Motor neuron (in vitro differentiated cells): ENCODE measurements at regions not wholly inside any gene's neighbourhood (a gene's known extent, or its start where the extent isn't known, plus 50 kb on each side); places are given as distances from the start of the nearest gene placed in this dataset.

Source experiments
- ATAC-seq, 8 experiments: fragments of 200-7000 bp; cut with Tn5 transposase; replicated peaks in 6 of 8; 2 replicates each; pipeline ENCODE4 v1.8.0; 2021; ENCODE audit warnings: mild to moderate bottlenecking in 8 of 8, moderate library complexity in 8 of 8
- H3K27ac ChIP-seq, 2 donors: fragments of 250-450 bp; sonication (Bioruptor Pico); 2 replicates each; pipeline ENCODE4 v1.9.0; 2021; ENCODE audit warnings: antibody characterized with exemption in 2 of 2, mild to moderate bottlenecking in 2 of 2, moderate library complexity in 1 of 2
- H3K4me1 ChIP-seq, 2 donors: fragments of 250-450 bp; sonication (Bioruptor Pico); replicated peaks in 1 of 2; 2 replicates each; pipeline ENCODE4 v1.6.1; 2021; ENCODE audit warnings: antibody characterized with exemption in 2 of 2, mild to moderate bottlenecking in 2 of 2, moderate library complexity in 1 of 2
- H3K4me3 ChIP-seq, 5 donors: fragments of 250-450 bp; sonication (Bioruptor Pico); 2 replicates each; pipeline ENCODE4 v1.9.0; 2021; ENCODE audit warnings: antibody characterized with exemption in 5 of 5, mild to moderate bottlenecking in 5 of 5, moderate library complexity in 4 of 5
- WGBS, 10 experiments: fragments of 450-650 bp; shearing (Covaris generic); methylation state at CpG; one replicate each; pipeline ENCODE4 v1.0.0; 2022; 5-methylcytosine and 5-hydroxymethylcytosine counted together
- in situ Hi-C, 9 experiments: fragments of 400-800 bp; cut with MboI; loops; one replicate each; pipeline ENCODE4 v1.15.0; 2021; ENCODE audit warnings: low sequenced_read_pairs in 9 of 9, low pct_unique_long_range_greater_than_20kb in 2 of 9; ENCODE audit not compliant: unreplicated experiment in 9 of 9

DNA sequence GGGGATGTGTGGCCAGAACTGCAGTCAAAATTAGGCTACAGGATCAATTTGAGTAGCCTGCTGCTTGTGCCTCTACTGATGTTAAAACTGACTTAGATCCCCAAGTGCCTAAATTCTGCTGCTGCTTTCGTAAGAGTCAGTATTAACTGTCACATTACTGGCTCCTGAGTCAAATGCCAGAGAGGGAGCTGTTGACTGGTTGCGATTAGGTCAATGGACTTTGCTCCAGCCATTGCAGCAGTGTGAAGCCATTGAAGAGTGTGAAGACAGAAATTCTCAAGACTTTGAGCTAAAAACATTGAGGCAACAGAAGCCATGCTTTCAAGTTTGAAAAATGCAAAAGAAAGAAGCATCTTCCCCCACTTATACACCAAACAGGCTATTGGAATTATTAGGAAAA, 151.1 kb upstream of the MITF start:
- no peak overlapping the region for H3K4me3 ChIP-seq
- H3K4me1 ChIP-seq: peaks cover 18 to 27% of the 10 kb centered on the region in 2 donors
- H3K27ac ChIP-seq: no peak overlapping the region
- WGBS, 10 experiments: 0 to 100% (median 100%) methylated on average over 1 to 2 of the region's 2 CpGs
- no peak for ATAC-seq
- in situ Hi-C loops: no loop called here

DNA sequence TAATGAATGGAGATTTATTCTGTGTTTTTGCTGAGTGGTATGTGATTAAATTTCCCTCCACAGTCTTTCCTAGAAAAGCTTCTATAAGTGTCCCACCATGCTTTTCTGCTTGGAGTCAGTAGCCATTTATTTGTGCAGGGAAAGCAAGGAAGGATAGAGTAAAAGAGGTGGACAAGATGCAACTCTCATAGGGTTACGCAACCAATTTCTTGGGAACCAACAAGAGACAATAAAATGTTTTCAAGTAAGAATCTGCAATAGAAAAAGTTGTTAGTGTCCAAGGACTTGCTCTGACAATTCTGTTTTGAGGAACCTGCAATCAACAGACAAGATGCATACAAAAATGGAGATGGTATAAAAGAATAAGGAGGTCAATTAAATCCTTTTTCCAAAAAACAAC, 153.8 kb upstream of the MITF start:
- ATAC-seq: no peak
- 0 to 100% (median 35%) methylated on average over 1 of the region's 1 CpG; no CpG with 5 or more reads in 2 of the 10 experiments for WGBS, 10 experiments
- in situ Hi-C loops: no loop called here

DNA sequence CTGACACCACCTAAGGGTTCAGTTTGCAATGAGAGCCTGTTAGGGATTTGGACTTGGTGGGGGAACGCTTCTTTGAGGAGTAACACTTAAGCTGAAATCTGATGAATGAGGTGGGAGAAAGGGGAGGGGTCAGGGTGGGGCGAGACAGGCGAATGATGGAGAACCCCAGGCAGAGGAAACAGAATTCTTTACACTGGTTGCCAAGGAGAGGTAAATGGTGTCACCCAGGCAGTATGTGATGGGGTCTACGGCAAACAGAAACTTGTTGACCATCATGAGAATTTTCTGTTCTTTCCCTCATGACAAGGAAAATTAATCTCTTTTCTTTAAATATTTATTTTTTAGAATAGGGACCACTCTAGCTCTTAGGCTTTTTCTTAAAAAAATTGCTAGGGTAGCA, 157.2 kb upstream of the MITF start:
- H3K4me3 ChIP-seq: no peak overlapping the region
- H3K27ac ChIP-seq: no peak overlapping the region
- peak in 2 of 8 experiments; percentile 38 to 94 for ATAC-seq
- in situ Hi-C loops: no loop called here
- 8 to 86% (median 54%) methylated on average over 1 to 4 of the region's 4 CpGs; no CpG with 5 or more reads in 3 of the 10 experiments for WGBS, 10 experiments
- peaks cover 5 to 12% of the 10 kb centered on the region in 2 donors for H3K4me1 ChIP-seq

More for the DNA sequence above, 153.8 kb upstream of the MITF start:
- H3K4me1 ChIP-seq: peaks cover 13 to 16% of the 10 kb centered on the region in 2 donors
- H3K4me3 ChIP-seq: no peak overlapping the region
- H3K27ac ChIP-seq: no peak overlapping the region

DNA sequence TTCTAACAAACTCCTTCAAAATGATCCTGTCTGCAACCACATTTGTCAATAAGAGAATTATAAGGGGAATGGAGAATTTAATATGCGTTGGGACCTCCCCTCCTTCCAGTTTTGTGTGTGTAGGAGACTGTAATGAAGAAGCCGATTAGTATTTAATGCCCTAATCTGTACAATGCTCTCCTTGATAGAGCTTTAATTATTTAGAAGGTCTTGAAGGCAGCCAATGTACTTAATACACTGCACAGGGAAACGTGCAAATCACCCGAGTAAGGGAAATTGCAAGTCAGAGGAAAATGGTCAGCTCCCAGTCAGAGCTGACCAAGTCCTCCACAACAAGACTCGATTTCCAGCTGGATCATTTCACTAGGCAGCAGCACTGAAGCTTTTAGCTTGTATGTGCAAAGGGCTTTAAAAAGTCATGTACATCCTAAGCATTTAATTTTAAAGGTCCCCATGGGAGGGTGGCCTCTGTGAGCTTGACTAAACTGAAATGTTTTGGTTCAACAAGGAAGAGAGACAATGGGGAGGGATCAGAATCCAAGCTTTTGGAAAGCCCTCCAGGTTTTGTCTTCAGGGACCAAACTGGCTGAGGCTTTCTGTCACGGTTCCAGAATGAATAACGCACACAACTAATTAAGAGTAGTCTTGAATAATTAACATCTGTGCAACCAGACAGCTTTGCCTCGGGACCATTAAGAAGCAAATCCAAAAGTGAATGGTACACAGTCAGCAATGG, 159.8 kb upstream of the MITF start:
- peak in 3 of 8 experiments; percentile 8 to 41 (median 17) for ATAC-seq
- WGBS, 10 experiments: 0 to 90% (median 50%) methylated on average over 1 to 7 of the region's 8 CpGs; no CpG with 5 or more reads in 2 of the 10 experiments
- Histone ChIP-seq H3K4me3 (no peak overlapping the region), H3K4me1 (peaks cover 5 to 12% of the 10 kb centered on the region in 2 donors), H3K27ac (no peak overlapping the region)
- in situ Hi-C loops: no loop called here

DNA sequence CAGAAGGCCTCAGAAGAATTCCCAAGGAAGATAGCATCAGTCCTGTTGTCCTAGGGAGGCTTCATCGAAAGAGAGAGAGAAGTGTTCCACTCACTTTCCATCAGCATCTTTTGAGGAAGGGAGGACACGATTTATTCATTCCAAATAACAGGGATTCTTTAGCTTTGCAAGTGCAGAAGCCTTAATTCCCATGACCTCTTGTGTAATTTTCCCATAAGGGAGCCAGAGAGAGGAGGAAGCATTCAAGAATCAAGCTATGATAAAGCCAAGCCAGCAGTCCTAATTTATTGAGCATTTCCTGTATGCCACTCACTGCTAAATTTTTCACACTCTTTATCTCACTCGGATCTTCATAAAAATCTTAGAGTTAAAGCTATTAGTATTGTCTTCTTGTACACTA, 169.7 kb upstream of the MITF start:
- Histone ChIP-seq H3K4me1 (peaks cover 0 to 13% of the 10 kb centered on the region in 2 donors), H3K4me3 (no peak overlapping the region), H3K27ac (no peak overlapping the region)
- in situ Hi-C loops: no loop called here
- 0 to 100% (median 42%) methylated on average over 1 to 3 of the region's 3 CpGs; no CpG with 5 or more reads in 2 of the 10 experiments for WGBS, 10 experiments
- no peak for ATAC-seq

DNA sequence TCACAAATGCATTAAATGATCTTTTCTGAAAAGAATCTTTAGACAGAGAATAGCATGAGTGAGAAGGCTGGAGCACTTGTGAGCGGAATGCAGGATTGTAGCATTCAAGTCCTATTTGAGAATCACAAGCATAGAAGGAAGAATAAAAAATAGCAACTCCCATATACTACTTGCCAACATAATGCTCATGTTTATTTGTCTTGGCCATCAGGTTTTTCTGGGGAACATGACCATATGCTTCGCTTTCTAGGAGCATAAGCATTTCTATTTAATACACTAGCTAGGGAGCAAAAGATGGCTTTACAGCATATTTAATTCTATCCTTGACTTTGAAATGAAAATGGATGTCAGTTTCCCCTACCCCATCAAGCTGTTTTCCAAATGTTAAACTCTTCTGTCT, 170.3 kb upstream of the MITF start:
- H3K4me1 ChIP-seq: peaks cover 0 to 13% of the 10 kb centered on the region in 2 donors
- no peak overlapping the region for H3K27ac ChIP-seq
- WGBS, 10 experiments: 14 to 100% (median 100%) methylated on average over 1 to 2 of the region's 2 CpGs
- no peak overlapping the region for H3K4me3 ChIP-seq
- in situ Hi-C loops: no loop called here
- ATAC-seq: no peak

DNA sequence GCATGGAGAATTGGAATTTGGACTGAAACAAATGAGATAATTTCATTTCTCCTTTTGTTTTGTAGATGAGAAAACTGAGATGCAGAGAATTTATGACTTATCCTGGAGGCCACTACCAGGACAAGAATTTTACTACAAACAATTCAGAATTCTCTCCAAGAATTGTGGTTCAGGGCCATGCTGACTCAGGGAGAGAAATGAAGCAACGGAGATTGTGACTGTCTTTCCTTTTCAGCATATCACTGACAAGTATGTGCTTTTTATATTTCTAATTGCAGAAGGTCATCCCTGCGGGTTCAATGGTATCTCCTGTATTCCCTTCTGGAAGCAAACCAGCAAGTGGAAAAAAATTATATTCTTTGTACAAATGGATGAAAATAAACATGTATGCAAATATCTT, 170.8 kb upstream of the MITF start:
- WGBS, 10 experiments: 22 to 100% (median 83%) methylated on average over 1 to 2 of the region's 2 CpGs; no CpG with 5 or more reads in 1 of the 10 experiments
- in situ Hi-C loops: no loop called here
- Histone ChIP-seq H3K4me3 (no peak overlapping the region), H3K4me1 (peaks cover 0 to 13% of the 10 kb centered on the region in 2 donors), H3K27ac (no peak overlapping the region)
- no peak for ATAC-seq

DNA sequence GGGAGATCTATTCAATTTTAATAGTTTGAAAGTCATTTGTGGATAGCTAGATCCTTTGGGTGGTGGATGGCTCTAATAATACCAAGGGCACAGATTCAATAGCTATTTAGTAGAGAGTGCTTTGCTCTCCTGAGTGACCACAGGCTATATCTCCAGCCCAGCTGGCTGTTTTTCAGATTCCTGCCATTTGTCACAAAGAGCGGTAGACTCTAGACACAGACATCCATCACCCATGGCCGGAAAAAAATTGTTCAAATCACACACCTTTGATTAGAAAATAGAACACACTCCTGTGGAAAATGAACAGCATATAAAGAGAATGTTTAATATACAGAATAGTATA, 171.6 kb upstream of the MITF start:
- H3K4me1 ChIP-seq: peaks cover 0 to 13% of the 10 kb centered on the region in 2 donors
- H3K4me3 ChIP-seq: no peak overlapping the region
- peak in 3 of 8 experiments; percentile 35 to 71 (median 56) for ATAC-seq
- 33 to 100% (median 63%) methylated on average over 1 to 2 of the region's 2 CpGs; no CpG with 5 or more reads in 5 of the 10 experiments for WGBS, 10 experiments
- in situ Hi-C loops: no loop called here
- no peak overlapping the region for H3K27ac ChIP-seq

DNA sequence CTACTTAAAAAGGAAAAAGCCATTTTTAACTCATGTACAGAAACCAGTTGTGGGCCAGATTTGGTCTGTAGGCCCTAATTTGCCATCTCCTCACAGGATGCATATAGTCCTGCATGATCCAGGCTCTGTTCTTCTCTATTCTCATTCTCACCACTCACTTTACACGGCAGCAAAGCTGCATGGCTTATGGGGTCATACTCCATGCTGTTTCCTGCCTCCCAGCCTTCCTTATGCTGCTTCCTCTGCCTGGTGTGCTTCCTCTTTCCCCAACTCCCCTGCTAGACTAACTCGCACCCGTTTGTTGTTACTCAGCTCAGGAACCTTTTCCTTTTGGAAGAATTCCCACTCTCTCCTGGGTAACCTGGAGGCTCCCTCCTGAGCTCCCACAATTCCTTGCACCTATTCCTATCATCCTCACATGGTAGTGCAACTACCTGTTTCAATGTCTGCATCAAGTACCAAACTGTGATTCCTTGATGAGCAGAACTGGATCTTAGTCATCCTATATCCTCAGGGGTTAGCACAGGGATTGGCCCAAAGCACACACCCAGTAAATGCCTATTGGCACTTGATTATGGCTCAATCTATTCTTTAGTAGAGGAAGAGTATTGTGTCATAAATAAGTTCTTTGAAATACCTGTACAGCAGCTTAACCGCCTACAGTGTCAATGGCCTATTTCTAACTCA, 172.1 kb upstream of the MITF start:
- ATAC-seq: no peak
- Histone ChIP-seq H3K27ac (no peak overlapping the region), H3K4me3 (no peak overlapping the region), H3K4me1 (peaks cover 0 to 13% of the 10 kb centered on the region in 2 donors)
- in situ Hi-C loops: no loop called here
- WGBS, 10 experiments: 29 to 93% (median 69%) methylated on average over 1 to 4 of the region's 4 CpGs; no CpG with 5 or more reads in 1 of the 10 experiments

DNA sequence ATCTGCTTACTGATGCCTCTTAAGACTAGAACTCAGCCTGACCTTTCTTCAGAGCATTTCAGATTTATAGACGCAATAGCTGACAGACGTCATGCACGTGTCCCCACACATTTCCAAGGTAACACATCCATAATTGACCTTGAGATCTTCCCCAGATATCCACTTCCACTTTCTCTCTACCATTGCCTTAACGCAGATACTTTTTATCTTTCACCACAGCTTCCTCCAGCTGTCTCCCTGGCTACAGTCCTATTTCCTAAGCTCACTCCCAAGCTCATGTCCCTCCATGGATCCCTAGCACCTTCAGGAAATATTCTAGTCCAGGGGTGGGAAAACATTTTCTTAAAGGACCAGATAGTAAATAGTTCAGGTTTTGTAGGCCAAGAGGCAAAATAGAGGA, 173.0 kb upstream of the MITF start:
- WGBS, 10 experiments: 47 to 100% (median 76%) methylated on average over 1 to 4 of the region's 4 CpGs; no CpG with 5 or more reads in 2 of the 10 experiments
- Histone ChIP-seq H3K4me1 (peaks cover 0 to 13% of the 10 kb centered on the region in 2 donors), H3K4me3 (no peak overlapping the region), H3K27ac (no peak overlapping the region)
- in situ Hi-C loops: no loop called here
- ATAC-seq: no peak

DNA sequence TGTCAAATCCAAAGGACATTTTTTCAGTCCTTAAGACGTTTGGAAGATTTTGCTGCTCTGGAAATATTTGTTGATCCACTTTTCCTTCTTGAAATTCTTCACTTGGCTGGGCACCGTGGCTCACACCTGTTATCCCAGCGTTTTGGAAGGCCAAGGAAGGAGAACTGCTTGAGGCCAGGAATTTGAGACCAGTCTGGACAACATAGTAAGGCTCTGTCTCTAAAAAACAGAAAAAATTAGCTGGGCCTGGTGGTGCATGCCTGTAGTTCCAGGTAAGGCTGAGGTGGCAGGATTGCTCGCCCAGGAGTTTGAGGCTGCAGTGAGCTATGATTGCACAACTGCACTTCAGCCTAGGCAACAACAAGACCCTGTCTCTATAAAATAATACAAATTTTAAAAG, 173.9 kb upstream of the MITF start:
- WGBS, 10 experiments: 35 to 100% (median 89%) methylated on average over 1 to 4 of the region's 4 CpGs; no CpG with 5 or more reads in 2 of the 10 experiments
- Histone ChIP-seq H3K27ac (no peak overlapping the region), H3K4me1 (peaks cover 0 to 13% of the 10 kb centered on the region in 2 donors), H3K4me3 (no peak overlapping the region)
- ATAC-seq: no peak
- in situ Hi-C loops: no loop called here

DNA sequence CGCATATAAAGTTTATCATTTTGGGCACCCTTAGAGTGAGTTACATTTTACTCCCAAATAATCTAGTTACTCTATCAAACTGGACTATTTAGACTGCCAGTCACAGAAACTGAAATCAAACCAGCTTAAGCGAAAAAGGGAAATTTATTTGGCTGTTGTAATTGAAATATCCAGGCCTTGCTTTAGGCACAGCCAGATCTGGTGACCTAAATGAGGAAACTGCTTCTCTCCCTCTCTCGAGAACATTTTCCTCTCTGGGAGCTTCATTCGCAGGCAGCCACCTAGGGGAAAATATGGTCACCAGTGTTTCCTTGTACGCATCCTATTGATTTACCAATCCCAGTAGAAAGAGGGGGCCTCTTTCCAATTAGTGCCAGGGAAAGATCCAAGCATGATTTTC, 175.3 kb upstream of the MITF start:
- 13 to 100% (median 84%) methylated on average over 1 to 5 of the region's 5 CpGs; no CpG with 5 or more reads in 1 of the 10 experiments for WGBS, 10 experiments
- in situ Hi-C loops: no loop called here
- Histone ChIP-seq H3K27ac (no peak overlapping the region), H3K4me1 (peaks cover 0 to 13% of the 10 kb centered on the region in 2 donors), H3K4me3 (no peak overlapping the region)
- no peak for ATAC-seq

DNA sequence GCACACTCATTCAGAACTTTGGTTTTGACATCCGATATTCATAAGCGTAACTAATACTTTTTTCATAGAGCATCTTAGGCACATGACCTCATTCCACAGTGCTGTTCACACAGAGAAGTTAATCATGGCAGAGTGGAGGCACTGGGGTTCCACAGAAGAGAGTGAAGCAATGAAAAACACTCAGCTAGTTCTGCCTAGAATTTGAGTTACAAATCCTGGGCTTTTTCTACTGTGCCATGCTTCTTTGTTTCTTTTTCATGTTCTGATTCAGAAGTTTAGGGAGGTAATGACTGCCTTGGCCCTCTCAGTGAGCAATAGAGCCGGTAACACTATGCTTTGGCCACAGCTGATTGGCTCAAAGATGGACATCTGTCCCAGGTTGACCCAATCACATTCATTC, 176.1 kb upstream of the MITF start:
- no peak overlapping the region for H3K27ac ChIP-seq
- ATAC-seq: no peak
- peaks cover 0 to 11% of the 10 kb centered on the region in 2 donors for H3K4me1 ChIP-seq
- no peak overlapping the region for H3K4me3 ChIP-seq
- in situ Hi-C loops: no loop called here
- 47 to 100% (median 93%) methylated on average over 1 to 3 of the region's 3 CpGs; no CpG with 5 or more reads in 1 of the 10 experiments for WGBS, 10 experiments
